Osteoblast (primary cell): ENCODE measurements at regions not wholly inside any gene's neighbourhood (a gene's known extent, or its start where the extent isn't known, plus 50 kb on each side); places are given as distances from the start of the nearest gene placed in this dataset.

Experiments
- DNase-seq: peaks from one replicate; pipeline ENCODE4 v3.0.0; 2011; ENCODE audit warnings: low spot score, mixed read lengths; ENCODE audit not compliant: insufficient read length; ENCODE audit errors: missing footprints
- H2AFZ ChIP-seq: 2 replicates; pipeline ENCODE4 v1.6.0; 2011; ENCODE audit warnings: mild to moderate bottlenecking, low read length
- H3K27ac ChIP-seq: 2 replicates; pipeline ENCODE4 v1.5.1; 2011; ENCODE audit warnings: mild to moderate bottlenecking, low read depth, low read length, moderate library complexity
- H3K27me3 ChIP-seq: 2 replicates; pipeline ENCODE4 v1.6.0; 2012; ENCODE audit warnings: mild to moderate bottlenecking, control low read depth, inconsistent platforms, low read length, moderate library complexity; ENCODE audit not compliant: insufficient read depth
- H3K36me3 ChIP-seq: 2 replicates; pipeline ENCODE4 v1.5.1; 2011; ENCODE audit warnings: mild to moderate bottlenecking, low read length, control low read depth, moderate library complexity; ENCODE audit not compliant: insufficient read depth
- H3K4me1 ChIP-seq: 2 replicates; pipeline ENCODE4 v1.5.1; 2011; ENCODE audit warnings: mild to moderate bottlenecking, low read length, control low read depth, moderate library complexity; ENCODE audit not compliant: insufficient read depth
- H3K4me2 ChIP-seq: 2 replicates; pipeline ENCODE4 v1.6.0; 2011; ENCODE audit warnings: mild to moderate bottlenecking, low read length; ENCODE audit not compliant: insufficient read depth
- H3K4me3 ChIP-seq: fragments of 200-600 bp; sonication (generic); 3 replicates; pipeline ENCODE4 v1.5.1; 2012; ENCODE audit warnings: mild to moderate bottlenecking, low read length, inconsistent platforms; ENCODE audit not compliant: insufficient read depth
- H3K79me2 ChIP-seq: 2 replicates; pipeline ENCODE4 v1.6.0; 2012; ENCODE audit warnings: mild to moderate bottlenecking, low read length, control low read depth, inconsistent platforms; ENCODE audit not compliant: insufficient read depth
- H3K9me3 ChIP-seq: 2 replicates; pipeline ENCODE4 v1.5.1; 2011; ENCODE audit warnings: low read depth, low read length, control low read depth
- H4K20me1 ChIP-seq: 2 replicates; pipeline ENCODE4 v1.6.0; 2012; ENCODE audit warnings: mild to moderate bottlenecking, low read length, control low read depth; ENCODE audit not compliant: insufficient read depth
- CTCF ChIP-seq: IDR thresholded peaks from 2 replicates; pipeline ENCODE4 v1.5.1; 2011; ENCODE audit warnings: mild to moderate bottlenecking, low read depth, low read length, moderate library complexity; ENCODE audit errors: extremely low read depth

- no peak overlapping the region for H2AFZ ChIP-seq
- DNase-seq = no peak
- no peaks in the 10 kb centered on the region for H4K20me1 ChIP-seq
- no peak overlapping the region for H3K27ac ChIP-seq
- peaks cover 5% of the 10 kb centered on the region for H3K4me1 ChIP-seq
- no peak overlapping the region for H3K4me3 ChIP-seq
- TF ChIP-seq CTCF = no peak
- H3K9me3 ChIP-seq = no peaks in the 10 kb centered on the region
- no peaks in the 10 kb centered on the region for H3K36me3 ChIP-seq
- no peak overlapping the region for H3K4me2 ChIP-seq
- H3K27me3 ChIP-seq = no peaks in the 10 kb centered on the region
- no peaks in the 10 kb centered on the region for H3K79me2 ChIP-seq
Observed at GRCh38 chr7:91549878-91550277, 285.6 kb downstream of the FZD1 start.

DNA sequence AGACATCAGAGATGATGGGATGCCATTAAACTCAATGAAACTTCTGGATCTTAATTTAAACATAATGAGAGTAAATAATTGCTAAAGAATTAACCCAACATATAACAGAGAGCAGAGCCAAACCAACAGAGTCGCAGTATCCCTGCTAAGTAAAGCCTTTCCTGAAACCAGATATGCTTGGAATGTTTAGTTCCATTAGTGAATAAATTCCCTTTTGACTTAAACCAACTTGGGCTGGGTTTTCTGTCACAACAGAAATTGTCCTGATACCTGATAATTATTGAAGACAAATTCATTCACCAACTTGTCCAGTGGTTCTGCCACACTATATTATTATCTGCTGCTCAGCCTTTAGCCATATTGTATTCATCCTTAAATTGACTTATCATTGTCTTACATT is 286.7 kb downstream of the FZD1 start:
- no peak for DNase-seq
- Histone ChIP-seq H3K4me2 (no peak overlapping the region), H3K79me2 (no peaks in the 10 kb centered on the region), H3K27me3 (no peaks in the 10 kb centered on the region), H3K36me3 (no peaks in the 10 kb centered on the region), H3K4me1 (peaks cover 5% of the 10 kb centered on the region), H4K20me1 (no peaks in the 10 kb centered on the region), H3K27ac (no peak overlapping the region), H2AFZ (no peak overlapping the region), H3K4me3 (no peak overlapping the region), H3K9me3 (no peaks in the 10 kb centered on the region)
- no peak for TF ChIP-seq CTCF

GRCh38 chr7:91551377-91552175 is 287.3 kb downstream of the FZD1 start:
- peaks cover 5% of the 10 kb centered on the region for H3K4me1 ChIP-seq
- no peak overlapping the region for H3K27ac ChIP-seq
- H3K4me3 ChIP-seq = no peak overlapping the region
- H3K27me3 ChIP-seq = no peaks in the 10 kb centered on the region
- H3K9me3 ChIP-seq = no peaks in the 10 kb centered on the region
- no peak overlapping the region for H2AFZ ChIP-seq
- no peaks in the 10 kb centered on the region for H4K20me1 ChIP-seq
- H3K36me3 ChIP-seq = no peaks in the 10 kb centered on the region
- H3K79me2 ChIP-seq = no peaks in the 10 kb centered on the region
- no peak for DNase-seq
- no peak for TF ChIP-seq CTCF
- no peak overlapping the region for H3K4me2 ChIP-seq

DNA sequence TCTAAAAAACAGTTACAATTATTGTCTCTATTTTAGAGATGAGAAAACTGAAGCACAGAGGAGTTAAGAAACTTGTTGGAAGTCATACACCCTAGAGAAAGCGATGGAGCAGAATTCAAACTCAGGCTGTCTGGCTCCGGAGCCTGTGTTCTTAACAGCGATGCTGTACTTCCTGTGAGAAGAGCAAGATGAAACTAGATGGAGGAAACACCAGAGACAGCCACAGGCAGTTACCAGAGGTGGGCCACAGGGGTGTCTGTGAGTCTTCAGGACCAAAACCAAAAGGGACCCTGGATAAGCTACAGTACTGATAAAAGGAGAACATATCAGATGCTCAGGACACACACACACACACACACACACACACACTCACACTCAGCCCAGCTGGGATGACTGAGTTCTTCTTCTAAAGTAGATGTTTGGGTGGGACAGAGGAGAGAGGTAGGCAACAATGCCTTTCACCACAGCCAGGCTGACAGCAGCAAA is 289.2 kb downstream of the FZD1 start:
- H3K79me2 ChIP-seq = no peaks in the 10 kb centered on the region
- no peak for TF ChIP-seq CTCF

More for the DNA sequence above, 289.2 kb downstream of the FZD1 start:
- no peak overlapping the region for H3K4me2 ChIP-seq
- no peaks in the 10 kb centered on the region for H3K27me3 ChIP-seq
- no peak overlapping the region for H2AFZ ChIP-seq
- H3K4me3 ChIP-seq = no peak overlapping the region
- no peaks in the 10 kb centered on the region for H3K36me3 ChIP-seq
- H4K20me1 ChIP-seq = no peaks in the 10 kb centered on the region
- DNase-seq = no peak
- H3K4me1 ChIP-seq = peaks cover 17% of the 10 kb centered on the region
- H3K9me3 ChIP-seq = no peaks in the 10 kb centered on the region
- H3K27ac ChIP-seq = no peak overlapping the region
